Brain microvascular endothelial cell (primary cell): ENCODE measurements at regions not wholly inside any gene's neighbourhood (a gene's known extent, or its start where the extent isn't known, plus 50 kb on each side); places are given as distances from the start of the nearest gene placed in this dataset.

ENCODE experiments used
- DNase-seq: peaks from one replicate; pipeline ENCODE4 v3.0.0-alpha.2; 2020
- H3K27ac ChIP-seq: fragments of 250-450 bp; sonication (Bioruptor Pico); 2 replicates; pipeline ENCODE4 v1.5.1; 2020; ENCODE audit warnings: mild to moderate bottlenecking, moderate library complexity
- H3K27me3 ChIP-seq: fragments of 250-450 bp; sonication (Bioruptor Pico); replicated peaks from 2 replicates; pipeline ENCODE4 v1.5.1; 2020; ENCODE audit warnings: mild to moderate bottlenecking
- H3K36me3 ChIP-seq: fragments of 250-450 bp; sonication (Bioruptor Pico); replicated peaks from 2 replicates; pipeline ENCODE4 v1.5.1; 2020; ENCODE audit warnings: mild to moderate bottlenecking
- H3K4me3 ChIP-seq: 2 replicates; pipeline ENCODE4 v1.5.1; 2011; ENCODE audit warnings: low read depth, mild to moderate bottlenecking, control low read depth, low read length, moderate library complexity
- in situ Hi-C: cut with HindIII; loops from 2 replicates; pipeline ENCODE4 v1.10.0; 2017; ENCODE audit warnings: low sequenced_read_pairs, low pct_ligation_motif_present
- TF ChIP-seq, protein P1 (sequence below): IDR thresholded peaks from 2 replicates; pipeline ENCODE4 v1.5.1; 2011; ENCODE audit warnings: low read depth, mild to moderate bottlenecking, moderate library complexity, low read length, control low read depth, inconsistent platforms; ENCODE audit errors: missing control alignments

- H3K36me3 ChIP-seq: no peaks in the 10 kb centered on the region
- in situ Hi-C loops: no loop called here
- H3K4me3 ChIP-seq: no peak overlapping the region
- no peak overlapping the region for H3K27ac ChIP-seq
- H3K27me3 ChIP-seq: no peaks in the 10 kb centered on the region
- TF ChIP-seq, protein P1, sequence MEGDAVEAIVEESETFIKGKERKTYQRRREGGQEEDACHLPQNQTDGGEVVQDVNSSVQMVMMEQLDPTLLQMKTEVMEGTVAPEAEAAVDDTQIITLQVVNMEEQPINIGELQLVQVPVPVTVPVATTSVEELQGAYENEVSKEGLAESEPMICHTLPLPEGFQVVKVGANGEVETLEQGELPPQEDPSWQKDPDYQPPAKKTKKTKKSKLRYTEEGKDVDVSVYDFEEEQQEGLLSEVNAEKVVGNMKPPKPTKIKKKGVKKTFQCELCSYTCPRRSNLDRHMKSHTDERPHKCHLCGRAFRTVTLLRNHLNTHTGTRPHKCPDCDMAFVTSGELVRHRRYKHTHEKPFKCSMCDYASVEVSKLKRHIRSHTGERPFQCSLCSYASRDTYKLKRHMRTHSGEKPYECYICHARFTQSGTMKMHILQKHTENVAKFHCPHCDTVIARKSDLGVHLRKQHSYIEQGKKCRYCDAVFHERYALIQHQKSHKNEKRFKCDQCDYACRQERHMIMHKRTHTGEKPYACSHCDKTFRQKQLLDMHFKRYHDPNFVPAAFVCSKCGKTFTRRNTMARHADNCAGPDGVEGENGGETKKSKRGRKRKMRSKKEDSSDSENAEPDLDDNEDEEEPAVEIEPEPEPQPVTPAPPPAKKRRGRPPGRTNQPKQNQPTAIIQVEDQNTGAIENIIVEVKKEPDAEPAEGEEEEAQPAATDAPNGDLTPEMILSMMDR: no peak
- DNase-seq: no peak
Observed at GRCh38 chr4:22901631-22902030, 208.9 kb downstream of the GBA3 start.

- TF ChIP-seq, protein P1: no peak
- H3K27ac ChIP-seq: no peak overlapping the region
- no peaks in the 10 kb centered on the region for H3K36me3 ChIP-seq
- in situ Hi-C loops: no loop called here
- no peaks in the 10 kb centered on the region for H3K27me3 ChIP-seq
- DNase-seq: no peak
- H3K4me3 ChIP-seq: no peak overlapping the region
Observed at GRCh38 chr4:22900876-22901275, 208.1 kb downstream of the GBA3 start.

- TF ChIP-seq, protein P1: peak; percentile 76
- in situ Hi-C loops: no loop called here
- Histone ChIP-seq H3K4me3 (no peak overlapping the region), H3K36me3 (no peaks in the 10 kb centered on the region), H3K27me3 (no peaks in the 10 kb centered on the region), H3K27ac (no peak overlapping the region)
- no peak for DNase-seq
Observed at GRCh38 chr4:22897520-22898108, 204.9 kb downstream of the GBA3 start.

GRCh38 chr4:22895482-22895881 lies 202.7 kb downstream of the GBA3 start:
- H3K27me3 ChIP-seq: no peaks in the 10 kb centered on the region
- H3K27ac ChIP-seq: no peak overlapping the region
- TF ChIP-seq, protein P1: no peak
- in situ Hi-C loops: no loop called here
- DNase-seq: no peak
- no peaks in the 10 kb centered on the region for H3K36me3 ChIP-seq
- no peak overlapping the region for H3K4me3 ChIP-seq

GRCh38 chr4:22884157-22884556 lies 191.4 kb downstream of the GBA3 start:
- H3K36me3 ChIP-seq: no peaks in the 10 kb centered on the region
- in situ Hi-C loops: no loop called here
- TF ChIP-seq, protein P1: no peak
- no peaks in the 10 kb centered on the region for H3K27me3 ChIP-seq
- no peak overlapping the region for H3K27ac ChIP-seq
- H3K4me3 ChIP-seq: no peak overlapping the region
- DNase-seq: no peak

DNA sequence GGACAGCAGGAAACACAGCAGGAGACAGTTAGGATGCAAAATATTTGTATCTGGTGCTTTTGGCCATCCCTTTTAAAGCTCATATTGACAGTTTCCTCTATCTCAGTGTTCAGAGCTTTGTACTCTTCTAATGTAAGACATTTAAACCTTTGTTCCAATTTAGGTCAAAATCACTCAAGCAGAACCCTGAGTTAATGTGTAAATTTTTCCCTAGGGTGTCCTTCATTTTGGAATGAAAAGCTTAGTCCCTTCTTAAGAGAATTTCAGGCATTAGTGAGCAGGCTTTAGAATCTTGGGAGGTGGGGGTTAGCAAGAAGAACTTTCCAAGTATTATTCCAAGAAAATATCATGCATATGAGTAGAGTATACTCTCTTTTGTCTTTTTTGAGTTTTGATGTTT lies 188.7 kb downstream of the GBA3 start:
- in situ Hi-C loops: no loop called here

More for the DNA sequence above, 188.7 kb downstream of the GBA3 start:
- TF ChIP-seq, protein P1: no peak
- DNase-seq: no peak
- Histone ChIP-seq H3K27ac (no peak overlapping the region), H3K4me3 (no peak overlapping the region), H3K36me3 (no peaks in the 10 kb centered on the region), H3K27me3 (no peaks in the 10 kb centered on the region)
